ENCODE measurements at regions not wholly inside any gene's neighbourhood (a gene's known extent, or its start where the extent isn't known, plus 50 kb on each side); places are given as distances from the start of the nearest gene placed in this dataset.

DNA sequence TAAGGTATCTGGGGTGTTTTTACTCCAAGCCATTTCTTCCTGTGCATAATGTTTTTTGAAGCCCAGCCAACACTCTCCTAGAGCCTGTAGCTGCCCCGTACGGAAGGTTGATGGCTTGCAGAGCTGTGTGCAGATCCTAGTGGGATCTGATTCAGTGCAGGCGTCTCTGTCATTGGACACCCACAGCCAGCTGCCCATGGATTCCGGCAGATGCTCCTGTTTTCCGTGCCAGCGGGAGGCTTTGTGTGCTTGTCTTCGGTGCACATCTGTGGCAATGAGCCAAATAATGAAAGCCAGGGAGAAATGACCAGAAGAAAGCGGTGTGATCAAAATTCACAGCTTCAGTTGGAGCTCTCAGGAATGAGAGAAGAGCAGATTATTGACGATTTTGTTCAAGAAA, 426.4 kb downstream of the TYW1 start:
- TF ChIP-seq, protein P1, sequence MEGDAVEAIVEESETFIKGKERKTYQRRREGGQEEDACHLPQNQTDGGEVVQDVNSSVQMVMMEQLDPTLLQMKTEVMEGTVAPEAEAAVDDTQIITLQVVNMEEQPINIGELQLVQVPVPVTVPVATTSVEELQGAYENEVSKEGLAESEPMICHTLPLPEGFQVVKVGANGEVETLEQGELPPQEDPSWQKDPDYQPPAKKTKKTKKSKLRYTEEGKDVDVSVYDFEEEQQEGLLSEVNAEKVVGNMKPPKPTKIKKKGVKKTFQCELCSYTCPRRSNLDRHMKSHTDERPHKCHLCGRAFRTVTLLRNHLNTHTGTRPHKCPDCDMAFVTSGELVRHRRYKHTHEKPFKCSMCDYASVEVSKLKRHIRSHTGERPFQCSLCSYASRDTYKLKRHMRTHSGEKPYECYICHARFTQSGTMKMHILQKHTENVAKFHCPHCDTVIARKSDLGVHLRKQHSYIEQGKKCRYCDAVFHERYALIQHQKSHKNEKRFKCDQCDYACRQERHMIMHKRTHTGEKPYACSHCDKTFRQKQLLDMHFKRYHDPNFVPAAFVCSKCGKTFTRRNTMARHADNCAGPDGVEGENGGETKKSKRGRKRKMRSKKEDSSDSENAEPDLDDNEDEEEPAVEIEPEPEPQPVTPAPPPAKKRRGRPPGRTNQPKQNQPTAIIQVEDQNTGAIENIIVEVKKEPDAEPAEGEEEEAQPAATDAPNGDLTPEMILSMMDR (IDR thresholded peaks at IDR 0.05 in 4 of 5, conservative IDR thresholded peaks at IDR 0.05 in 1 of 5), result no peak
- TF ChIP-seq POLR2A (IDR thresholded peaks at IDR 0.05), result no peak

Measured in gastrocnemius medialis (tissue), 4 donors.